ENCODE measurements at regions not wholly inside any gene's neighbourhood (a gene's known extent, or its start where the extent isn't known, plus 50 kb on each side); places are given as distances from the start of the nearest gene placed in this dataset.

DNA sequence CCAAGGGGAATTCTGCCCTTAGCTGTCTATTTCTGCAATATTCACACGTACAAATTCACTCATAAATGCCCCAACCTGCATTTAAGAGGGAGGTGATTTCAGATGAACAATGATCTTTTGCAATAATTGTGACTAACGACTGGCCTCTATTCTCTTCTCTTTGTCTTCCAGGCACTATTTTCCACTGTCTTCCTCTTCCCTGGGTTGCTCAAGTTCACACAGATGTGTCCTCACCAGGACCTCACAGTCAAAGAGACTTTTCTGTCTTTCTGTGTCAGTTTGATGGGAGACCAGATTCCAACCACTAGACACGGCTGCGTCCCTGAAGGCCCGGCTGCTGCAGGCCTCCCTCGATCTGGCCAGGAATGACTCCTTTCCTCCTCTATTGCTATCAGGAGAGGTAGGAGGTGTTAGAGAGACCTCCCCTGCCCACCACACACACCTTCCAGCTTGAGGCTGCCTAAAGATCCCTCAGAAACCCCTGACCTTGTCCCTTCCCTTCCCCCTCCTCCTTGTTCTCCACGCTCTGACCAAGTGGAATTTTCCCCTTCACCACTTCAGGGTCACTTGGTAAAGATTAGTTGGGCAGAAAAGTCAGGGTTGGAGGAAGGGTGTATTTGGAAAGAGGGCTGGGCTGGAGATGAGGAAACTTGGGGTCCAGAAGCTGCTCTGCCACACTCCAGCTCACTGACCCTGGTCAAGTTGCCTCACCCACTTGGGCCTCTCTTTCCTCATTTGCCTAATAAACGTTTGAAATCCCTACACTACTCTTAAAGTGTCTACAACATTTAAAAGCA lies 109.2 kb upstream of the COPS8 start:
- no peaks in the 10 kb centered on the region for H3K4me1 ChIP-seq (ENCODE audit: control insufficient read depth in 2 of 2, insufficient read depth in 2 of 2, low read length in 2 of 2)
- H3K27ac Mint-ChIP-seq: peak overlapping the region in 1 of 9 donors; percentile 33
- no peaks in the 10 kb centered on the region for H3K9me3 ChIP-seq (ENCODE audit: control insufficient read depth in 2 of 3, low read length in 3 of 3)
- ChIA-PET CTCF (no interaction called here), POLR2A (no interaction called here)
- no peak for DNase-seq
- peak; percentile 55 for ATAC-seq
- intact Hi-C loops (cut with micrococcal nuclease): no loop called here
- H3K9me3 Mint-ChIP-seq: peaks cover 0 to under 1% (median 0%) of the 10 kb centered on the region in 11 donors
- no peaks in the 10 kb centered on the region for H3K36me3 ChIP-seq (ENCODE audit: control insufficient read depth in 2 of 3, insufficient read depth in 3 of 3, low read length in 3 of 3)
- H3K4me1 Mint-ChIP-seq: peaks cover 0 to 7% (median 0%) of the 10 kb centered on the region in 7 donors
- peaks cover 0 to under 1% (median 0%) of the 10 kb centered on the region in 5 donors for H3K36me3 Mint-ChIP-seq
- no peak overlapping the region for H3K27ac ChIP-seq (ENCODE audit: low read depth, low read length)
- H3K27me3 Mint-ChIP-seq: peaks cover 0 to 13% (median under 1%) of the 10 kb centered on the region in 5 donors
- H3K4me3 Mint-ChIP-seq: no peak overlapping the region
- peaks cover 0 to 3% of the 10 kb centered on the region in 2 donors for H3K27me3 ChIP-seq (ENCODE audit: control insufficient read depth in 2 of 2, insufficient read depth in 2 of 2, low read length in 2 of 2)
- H3K4me3 ChIP-seq (ENCODE audit: low read length): no peak overlapping the region

DNA sequence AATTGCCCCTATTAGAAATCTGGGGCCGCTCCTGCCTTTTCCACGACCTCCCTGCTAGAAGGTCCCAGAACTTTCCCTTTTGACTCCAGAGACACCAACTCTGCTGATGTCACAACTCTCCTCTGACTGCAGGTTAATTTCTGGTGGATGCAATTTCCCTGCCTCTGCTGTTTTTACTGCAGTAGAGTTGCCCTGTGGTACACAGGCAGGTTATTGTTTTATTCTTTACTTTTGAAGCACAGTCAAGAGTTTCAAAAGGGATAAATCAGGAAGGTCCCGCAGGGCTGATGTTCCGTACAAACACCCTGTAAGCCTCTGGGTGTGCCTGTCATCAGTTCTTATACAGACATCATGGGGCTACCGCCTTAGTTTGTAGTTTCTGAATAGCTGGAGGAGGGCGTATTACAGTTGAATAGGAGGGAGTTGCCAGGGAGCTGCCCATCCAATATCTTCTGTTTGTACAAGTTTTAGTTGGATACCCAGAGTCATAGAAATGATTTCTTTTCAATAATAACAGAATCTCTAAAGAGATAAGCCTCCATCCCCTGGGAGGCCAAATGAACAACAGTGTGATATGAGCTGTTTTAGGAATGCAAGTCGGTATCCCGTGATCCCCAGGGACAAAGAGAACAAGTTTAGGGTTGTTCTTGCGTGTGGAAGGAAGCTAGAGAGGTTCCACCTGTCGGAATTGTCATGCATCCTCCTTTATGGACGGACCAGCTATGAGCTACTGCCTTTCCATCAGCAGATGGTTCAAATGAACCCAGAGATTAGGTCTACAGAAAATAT lies 108.4 kb upstream of the COPS8 start:
- Mint-ChIP-seq H3K36me3 (peaks cover 0 to 7% (median 0%) of the 10 kb centered on the region in 5 donors), H3K27ac (no peak overlapping the region), H3K4me3 (no peak overlapping the region), H3K4me1 (peaks cover 0 to 6% (median 0%) of the 10 kb centered on the region in 7 donors), H3K9me3 (peaks cover 0 to 8% (median 0%) of the 10 kb centered on the region in 11 donors), H3K27me3 (peaks cover 0 to 16% (median 6%) of the 10 kb centered on the region in 5 donors)
- Histone ChIP-seq H3K4me3 (ENCODE audit: low read length) (no peak overlapping the region), H3K4me1 (ENCODE audit: control insufficient read depth in 2 of 2, insufficient read depth in 2 of 2, low read length in 2 of 2) (no peaks in the 10 kb centered on the region), H3K27ac (ENCODE audit: low read depth, low read length) (no peak overlapping the region), H3K9me3 (ENCODE audit: control insufficient read depth in 2 of 3, low read length in 3 of 3) (no peaks in the 10 kb centered on the region), H3K36me3 (ENCODE audit: control insufficient read depth in 2 of 3, insufficient read depth in 3 of 3, low read length in 3 of 3) (no peaks in the 10 kb centered on the region), H3K27me3 (ENCODE audit: control insufficient read depth in 2 of 2, insufficient read depth in 2 of 2, low read length in 2 of 2) (peaks cover 0 to 3% of the 10 kb centered on the region in 2 donors)
- DNase-seq: no peak
- ChIA-PET CTCF (no interaction called here), POLR2A (no interaction called here)
- no peak for ATAC-seq
- intact Hi-C loops (cut with micrococcal nuclease): no loop called here

DNA sequence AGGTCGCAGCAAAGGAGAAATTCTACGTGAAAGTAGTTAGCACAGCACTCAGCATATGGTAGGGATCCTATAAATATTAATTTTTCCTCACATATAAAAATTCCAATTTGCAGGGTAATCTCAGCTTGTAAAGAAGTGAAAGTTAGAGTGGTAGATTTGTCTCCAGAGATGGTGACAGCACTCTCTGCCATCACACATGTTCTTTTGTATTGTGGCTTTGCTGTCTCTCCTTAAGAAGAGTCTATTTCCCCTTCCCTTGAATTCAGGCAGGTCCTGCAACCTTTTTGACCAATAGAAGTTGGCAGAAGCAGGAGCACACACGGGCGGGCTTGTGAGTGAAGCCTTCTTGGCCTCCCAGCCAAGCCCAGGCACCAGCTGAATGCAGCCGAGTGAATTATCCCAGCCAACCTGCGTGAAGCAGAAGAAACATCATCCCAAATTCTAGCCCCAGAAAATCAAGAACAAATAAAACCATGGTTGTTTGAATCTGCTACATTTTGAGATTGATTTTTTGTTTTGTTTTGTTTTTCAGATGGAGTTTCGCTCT lies 107.8 kb upstream of the COPS8 start:
- intact Hi-C loops (cut with micrococcal nuclease): no loop called here
- POLR2A ChIA-PET: no interaction called here
- peaks cover 0 to 3% (median 1%) of the 10 kb centered on the region in 3 experiments for H3K9me3 ChIP-seq (ENCODE audit: control insufficient read depth in 2 of 3, low read length in 3 of 3)
- H3K27me3 ChIP-seq (ENCODE audit: control insufficient read depth in 2 of 2, insufficient read depth in 2 of 2, low read length in 2 of 2): peaks cover 0 to 3% of the 10 kb centered on the region in 2 donors
- Mint-ChIP-seq H3K27me3 (peaks cover 0 to 16% (median 6%) of the 10 kb centered on the region in 5 donors), H3K36me3 (peaks cover 0 to 12% (median 0%) of the 10 kb centered on the region in 5 donors), H3K4me3 (no peak overlapping the region), H3K27ac (no peak overlapping the region), H3K4me1 (peaks cover 0 to 2% (median 0%) of the 10 kb centered on the region in 7 donors), H3K9me3 (peaks cover 0 to 15% (median 5%) of the 10 kb centered on the region in 11 donors)
- H3K4me3 ChIP-seq (ENCODE audit: low read length): no peak overlapping the region
- no peak overlapping the region for H3K27ac ChIP-seq (ENCODE audit: low read depth, low read length)
- CTCF ChIA-PET: no interaction called here
- no peak for DNase-seq
- no peaks in the 10 kb centered on the region for H3K36me3 ChIP-seq (ENCODE audit: control insufficient read depth in 2 of 3, insufficient read depth in 3 of 3, low read length in 3 of 3)
- H3K4me1 ChIP-seq (ENCODE audit: control insufficient read depth in 2 of 2, insufficient read depth in 2 of 2, low read length in 2 of 2): no peaks in the 10 kb centered on the region
- ATAC-seq: no peak

DNA sequence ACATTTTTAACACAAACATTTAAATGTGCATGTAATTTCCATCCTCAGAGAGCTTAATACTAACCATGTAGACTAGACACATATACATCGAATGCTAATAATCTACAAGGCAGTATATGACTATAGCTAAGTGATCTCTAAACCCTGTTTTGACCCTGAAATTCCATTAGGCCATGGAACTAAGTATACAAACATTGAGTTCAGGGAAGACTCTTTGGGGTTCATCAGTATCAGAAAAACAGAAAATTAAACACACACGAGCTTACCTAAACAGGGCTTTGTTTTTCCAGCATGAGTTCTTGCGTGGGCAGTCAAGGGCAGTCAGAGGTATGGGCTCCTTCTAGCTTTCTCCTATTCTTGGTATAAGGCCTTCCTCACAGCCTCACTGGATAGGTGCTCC lies 106.0 kb upstream of the COPS8 start:
- ChIA-PET POLR2A (interaction anchor here (0.7 to 1.2 kb wide), 2 partner anchors 9 to 525 kb away, joined by 4 to 6 read pairs; no protein-coding TSS in a partner anchor), CTCF (no interaction called here)
- Histone ChIP-seq H3K9me3 (ENCODE audit: control insufficient read depth in 2 of 3, low read length in 3 of 3) (peaks cover 0 to 7% (median 4%) of the 10 kb centered on the region in 3 experiments), H3K4me3 (ENCODE audit: low read length) (no peak overlapping the region), H3K27me3 (ENCODE audit: control insufficient read depth in 2 of 2, insufficient read depth in 2 of 2, low read length in 2 of 2) (peaks cover 0 to 3% of the 10 kb centered on the region in 2 donors), H3K4me1 (ENCODE audit: control insufficient read depth in 2 of 2, insufficient read depth in 2 of 2, low read length in 2 of 2) (no peaks in the 10 kb centered on the region), H3K36me3 (ENCODE audit: control insufficient read depth in 2 of 3, insufficient read depth in 3 of 3, low read length in 3 of 3) (no peaks in the 10 kb centered on the region), H3K27ac (ENCODE audit: low read depth, low read length) (no peak overlapping the region)
- Mint-ChIP-seq H3K4me1 (no peaks in the 10 kb centered on the region), H3K27ac (no peak overlapping the region), H3K4me3 (no peak overlapping the region), H3K9me3 (peaks cover 0 to 32% (median 14%) of the 10 kb centered on the region in 11 donors), H3K27me3 (peaks cover 0 to 18% (median 6%) of the 10 kb centered on the region in 5 donors), H3K36me3 (peaks cover 0 to 12% (median 0%) of the 10 kb centered on the region in 5 donors)
- no peak for DNase-seq
- intact Hi-C loops (cut with micrococcal nuclease): no loop called here
- no peak for ATAC-seq

DNA sequence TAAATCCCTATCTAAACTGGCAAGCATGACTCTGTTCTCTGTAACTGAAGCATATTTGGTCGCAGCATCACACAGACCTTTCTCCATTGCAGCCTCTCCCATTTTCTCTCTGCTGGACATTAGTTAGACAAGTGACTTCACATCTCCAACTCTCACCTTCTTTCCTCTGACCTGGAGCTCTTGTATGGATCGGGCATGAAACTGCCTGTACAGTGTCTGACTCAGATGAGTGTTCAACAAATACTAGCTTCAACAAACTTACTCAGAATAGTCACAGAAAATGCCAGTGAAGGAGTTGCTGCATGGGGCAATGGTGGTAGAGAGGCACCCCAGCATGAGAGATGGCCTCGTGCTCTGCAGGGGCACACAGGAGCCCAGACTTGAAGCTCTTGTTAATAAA lies 104.7 kb upstream of the COPS8 start:
- CTCF ChIA-PET: no interaction called here
- Mint-ChIP-seq H3K27me3 (peaks cover 0 to 16% (median 6%) of the 10 kb centered on the region in 5 donors), H3K4me3 (no peak overlapping the region), H3K9me3 (peaks cover 0 to 35% (median 14%) of the 10 kb centered on the region in 11 donors), H3K4me1 (no peaks in the 10 kb centered on the region), H3K27ac (no peak overlapping the region), H3K36me3 (peaks cover 0 to 12% (median 0%) of the 10 kb centered on the region in 5 donors)
- DNase-seq (no peak), ATAC-seq (no peak)
- POLR2A ChIA-PET: interaction anchor here (0.7 kb wide), 1 partner anchor 10 kb away, joined by 3 read pairs; no protein-coding TSS in a partner anchor
- Histone ChIP-seq H3K4me1 (ENCODE audit: control insufficient read depth in 2 of 2, insufficient read depth in 2 of 2, low read length in 2 of 2) (no peaks in the 10 kb centered on the region), H3K36me3 (ENCODE audit: control insufficient read depth in 2 of 3, insufficient read depth in 3 of 3, low read length in 3 of 3) (no peaks in the 10 kb centered on the region), H3K27me3 (ENCODE audit: control insufficient read depth in 2 of 2, insufficient read depth in 2 of 2, low read length in 2 of 2) (peaks cover 0 to 3% of the 10 kb centered on the region in 2 donors), H3K27ac (ENCODE audit: low read depth, low read length) (no peak overlapping the region), H3K4me3 (ENCODE audit: low read length) (no peak overlapping the region), H3K9me3 (ENCODE audit: control insufficient read depth in 2 of 3, low read length in 3 of 3) (peaks cover 0 to 7% (median 4%) of the 10 kb centered on the region in 3 experiments)
- intact Hi-C loops (cut with micrococcal nuclease): no loop called here

DNA sequence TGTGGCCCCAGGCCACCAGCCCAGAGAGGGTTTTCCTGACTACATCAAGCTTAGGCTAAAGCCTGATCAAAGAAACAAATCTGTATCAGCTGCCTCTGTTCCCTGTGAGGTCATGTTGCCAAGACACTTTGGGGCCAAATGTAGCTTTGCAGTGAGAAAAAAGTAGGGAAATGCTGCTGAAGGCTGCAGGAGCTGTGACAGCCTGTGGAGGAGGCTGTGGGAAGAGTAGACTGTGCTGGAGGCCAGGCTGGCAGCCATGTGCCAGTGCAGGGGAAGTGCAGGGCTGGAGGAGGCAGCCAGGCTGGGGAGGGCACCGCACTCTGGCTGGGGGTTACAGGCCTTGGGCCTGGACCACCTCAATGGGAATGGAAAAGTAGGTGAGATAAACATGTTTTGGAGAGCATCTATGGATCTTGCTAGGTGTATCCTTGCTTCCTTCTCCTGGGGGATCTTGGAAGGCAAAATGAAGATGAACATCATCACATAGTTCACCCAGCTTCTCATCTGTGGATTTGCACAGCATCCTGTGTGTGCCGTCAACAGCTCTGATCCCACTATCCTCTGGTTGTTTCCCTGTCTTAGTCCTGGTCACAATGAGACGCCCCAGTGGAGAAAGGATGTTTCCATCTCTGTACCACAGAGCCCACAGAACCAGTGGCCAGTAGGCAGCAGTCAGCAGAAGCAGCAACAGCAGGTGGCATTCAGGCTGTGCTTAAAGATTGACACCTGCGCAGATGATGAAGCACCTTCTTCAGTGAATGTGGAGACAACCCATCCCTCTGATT lies 103.8 kb upstream of the COPS8 start:
- H3K9me3 Mint-ChIP-seq: peaks cover 0 to 35% (median 14%) of the 10 kb centered on the region in 11 donors
- CTCF ChIA-PET: interaction anchor here (0.7 kb wide), 1 partner anchor 85 kb away, joined by 3 read pairs; no protein-coding TSS in a partner anchor
- no peak overlapping the region for H3K4me3 ChIP-seq (ENCODE audit: low read length)
- DNase-seq: no peak
- H3K4me1 ChIP-seq (ENCODE audit: control insufficient read depth in 2 of 2, insufficient read depth in 2 of 2, low read length in 2 of 2): no peaks in the 10 kb centered on the region
- H3K4me1 Mint-ChIP-seq: no peaks in the 10 kb centered on the region
- intact Hi-C loops (cut with micrococcal nuclease): no loop called here
- peaks cover 0 to 3% of the 10 kb centered on the region in 2 donors for H3K27me3 ChIP-seq (ENCODE audit: control insufficient read depth in 2 of 2, insufficient read depth in 2 of 2, low read length in 2 of 2)
- no peaks in the 10 kb centered on the region for H3K36me3 ChIP-seq (ENCODE audit: control insufficient read depth in 2 of 3, insufficient read depth in 3 of 3, low read length in 3 of 3)
- POLR2A ChIA-PET: no interaction called here
- H3K27ac ChIP-seq (ENCODE audit: low read depth, low read length): no peak overlapping the region
- peak overlapping the region in 1 of 10 donors; percentile 3 for H3K4me3 Mint-ChIP-seq
- H3K36me3 Mint-ChIP-seq: peaks cover 0 to 12% (median 0%) of the 10 kb centered on the region in 5 donors
- ATAC-seq: no peak
- H3K27ac Mint-ChIP-seq: no peak overlapping the region
- H3K27me3 Mint-ChIP-seq: peaks cover 0 to 19% (median 8%) of the 10 kb centered on the region in 5 donors
- H3K9me3 ChIP-seq (ENCODE audit: control insufficient read depth in 2 of 3, low read length in 3 of 3): peaks cover 0 to 7% (median 4%) of the 10 kb centered on the region in 3 experiments
